GM19452 (cell line): ENCODE measurements at regions not wholly inside any gene's neighbourhood (a gene's known extent, or its start where the extent isn't known, plus 50 kb on each side); places are given as distances from the start of the nearest gene placed in this dataset.
A peak's percentile ranks its signal among the peaks of the same experiment; 100 is the strongest.
"Not testable (repeated sequence)": the region's sequence is repeated elsewhere in the genome, so short reads cannot be mapped to it uniquely, and the experiment has no call there.

Source experiments
- ATAC-seq: cut with Tn5 transposase; IDR thresholded peaks from one replicate; pipeline ENCODE4 v1.9.1; 2021; ENCODE audit not compliant: unreplicated experiment

DNA sequence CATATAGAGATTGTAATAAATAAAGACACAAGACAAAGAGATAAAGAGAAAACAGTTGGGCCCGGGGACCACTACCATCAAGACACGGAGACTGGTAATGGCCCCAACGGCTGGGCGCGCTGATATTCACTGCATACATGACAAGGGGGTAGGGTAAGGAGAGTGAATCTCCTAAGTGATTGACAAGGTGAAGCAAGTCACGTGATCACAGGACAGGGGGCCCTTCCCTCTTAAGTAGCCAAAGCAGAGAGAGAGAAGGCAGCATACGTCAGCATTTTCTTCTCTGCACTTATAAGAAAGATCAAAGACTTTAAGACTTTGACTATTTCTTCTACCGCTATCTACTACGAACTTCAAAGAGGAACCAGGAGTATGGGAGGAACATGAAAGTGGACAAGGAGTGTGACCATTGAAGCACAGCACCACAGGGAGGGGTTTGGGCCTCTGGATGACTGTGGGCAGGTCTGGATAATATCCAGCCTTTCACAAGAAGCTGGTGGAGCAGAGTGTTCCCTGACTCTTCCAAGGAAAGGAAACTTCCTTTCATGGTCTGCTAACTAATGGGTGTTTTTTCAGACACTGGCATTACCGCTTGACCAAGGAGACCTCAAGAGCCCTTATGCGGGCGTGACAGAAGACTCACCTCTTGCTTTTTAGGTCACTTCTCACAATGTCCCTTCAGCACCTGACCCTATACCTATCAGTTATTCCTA is 75.6 kb downstream of the MRPL39 start:
- not testable (repeated sequence) for ATAC-seq

DNA sequence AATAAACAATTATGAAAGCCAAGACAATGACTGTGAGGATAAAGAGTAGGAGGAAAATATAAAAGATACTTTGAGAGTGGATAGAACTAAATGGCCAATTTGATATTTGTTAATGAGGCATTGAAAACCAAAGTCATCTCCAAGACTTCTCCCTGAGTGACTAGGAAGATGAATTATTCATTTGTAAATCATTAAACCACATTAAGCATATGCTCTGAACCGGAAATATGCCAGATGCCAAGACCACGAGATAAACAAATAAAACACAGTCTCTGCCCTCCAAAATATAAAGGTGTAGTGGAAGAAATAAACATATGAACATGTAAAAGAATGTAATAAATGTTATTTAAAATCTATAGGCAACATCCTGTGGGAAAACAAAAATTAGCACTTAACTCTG is 78.8 kb downstream of the MRPL39 start:
- ATAC-seq, result no peak

DNA sequence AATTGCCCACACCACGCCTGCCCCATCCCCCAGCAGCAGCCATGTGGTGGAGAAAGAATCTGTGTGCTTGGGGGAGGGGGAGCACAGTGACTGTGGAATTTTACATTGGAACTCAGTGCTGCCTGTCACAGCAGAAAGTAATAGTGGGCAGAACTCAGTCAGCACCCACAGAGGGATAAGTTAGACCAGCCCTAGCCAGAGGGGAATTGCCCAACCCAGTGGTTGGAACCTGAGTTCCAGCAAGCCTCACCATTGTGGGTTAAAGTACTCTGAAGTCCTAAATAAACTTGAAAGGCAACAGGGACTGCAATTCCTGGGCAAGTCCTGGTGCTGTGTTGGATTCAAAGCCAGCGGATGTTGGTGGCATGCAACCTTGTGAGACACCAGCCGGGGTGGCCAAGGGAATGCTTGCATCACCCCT is 88.8 kb downstream of the MRPL39 start:
- ATAC-seq, result no peak

DNA sequence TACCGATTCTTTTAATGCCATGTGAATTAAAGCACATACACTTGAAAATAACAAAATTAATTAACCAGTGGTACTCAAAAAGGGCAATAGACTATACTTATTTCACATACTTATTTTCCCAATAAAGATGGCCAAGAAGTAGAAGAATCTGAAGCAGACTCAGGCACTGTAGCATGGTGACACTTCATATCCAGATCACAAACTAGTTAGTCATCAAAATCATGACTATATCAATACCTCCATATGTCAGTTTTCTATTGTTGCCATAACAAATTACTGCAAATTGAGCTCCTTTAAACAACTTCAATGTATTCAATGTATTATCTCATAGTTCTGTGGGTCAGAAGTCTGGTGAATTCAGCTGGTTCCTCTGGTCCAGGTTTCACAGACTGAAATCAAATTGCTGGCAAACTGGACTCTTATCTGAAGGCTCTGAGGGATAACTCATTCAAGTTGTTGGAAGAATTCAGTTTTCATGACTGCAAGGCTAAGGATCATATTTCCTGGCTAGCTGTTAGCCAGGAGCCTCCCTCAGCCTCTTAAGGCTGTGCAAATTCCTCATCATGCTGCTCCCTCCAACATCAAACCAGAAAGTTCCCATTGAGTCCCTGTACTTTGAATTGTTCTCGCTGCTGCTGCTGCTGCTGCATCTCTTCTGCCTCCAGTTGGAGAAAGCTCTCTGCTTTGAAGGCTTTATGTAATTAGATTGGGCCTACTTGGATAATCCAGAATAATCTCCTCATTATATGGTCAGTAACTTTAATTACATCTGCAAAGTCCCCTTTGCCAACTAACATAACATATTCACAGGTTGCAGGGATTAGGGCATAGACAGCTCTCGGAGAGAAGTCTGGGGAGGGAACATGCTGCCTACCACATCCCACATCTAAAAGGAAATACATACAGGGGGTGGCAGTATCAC is 91.5 kb downstream of the MRPL39 start:
- no peak for ATAC-seq

DNA sequence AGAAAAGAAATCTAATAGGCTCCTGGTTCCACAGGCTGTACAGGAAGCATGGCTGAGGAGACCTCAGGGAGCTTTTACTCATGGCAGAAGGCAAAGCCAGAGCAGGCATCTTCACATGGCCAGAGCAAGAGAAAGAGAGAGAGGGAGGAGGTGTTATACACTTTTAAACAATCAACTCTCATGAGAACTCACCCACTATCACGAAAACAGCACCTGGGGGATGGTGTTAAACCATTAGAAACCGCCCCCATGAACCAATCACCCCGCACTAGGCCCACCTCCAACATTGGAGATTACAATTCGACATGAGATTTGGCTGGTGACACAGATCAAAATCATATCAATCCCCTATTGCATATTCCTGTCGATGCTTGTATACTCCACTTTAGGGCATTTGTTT is 93.5 kb downstream of the MRPL39 start:
- ATAC-seq, result no peak

DNA sequence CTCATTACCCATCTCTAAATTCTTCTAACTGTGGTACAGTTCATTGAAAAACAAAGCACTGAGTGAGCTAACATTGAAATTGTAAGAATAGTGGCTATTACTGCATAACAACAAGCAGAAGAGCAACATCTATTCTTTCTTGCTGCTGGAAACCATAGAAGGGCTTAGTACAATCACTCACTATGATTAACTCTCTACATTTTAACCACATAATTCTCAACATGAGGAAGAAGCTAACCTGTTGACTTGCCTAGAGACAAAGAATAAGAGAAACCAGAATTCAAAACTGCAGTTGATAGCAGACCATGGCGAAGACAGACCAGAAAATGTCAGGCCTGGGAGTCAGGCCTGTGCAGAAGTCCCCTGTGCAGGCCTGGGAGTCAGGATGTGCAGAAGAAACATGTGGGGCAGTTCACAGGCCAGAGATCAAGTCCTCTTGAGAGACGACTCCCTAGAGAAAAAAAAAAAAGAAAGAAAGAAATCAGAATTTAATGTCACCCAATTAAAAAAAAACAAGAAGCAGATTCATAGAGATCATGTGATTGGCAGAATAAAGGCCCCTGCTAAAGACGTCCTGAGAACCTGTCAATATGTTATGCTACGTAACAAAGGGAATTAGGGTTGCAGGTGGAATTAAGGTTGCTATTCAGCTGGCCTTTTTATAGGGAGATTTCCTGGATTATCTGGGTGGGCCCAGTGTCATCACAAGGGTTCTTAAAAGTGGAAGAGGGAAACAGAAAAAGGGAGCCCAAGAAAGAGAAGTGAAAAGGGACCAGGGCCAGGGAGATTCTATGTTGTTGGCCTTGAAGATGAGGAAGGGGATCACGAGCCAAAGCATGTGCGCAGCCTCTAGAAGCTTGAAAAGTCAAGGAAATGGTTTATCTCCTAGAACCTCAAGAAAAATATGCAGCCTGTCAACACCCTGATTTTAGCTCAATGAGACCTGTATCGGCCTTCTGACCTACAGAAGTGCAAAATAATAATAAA is 94.9 kb downstream of the MRPL39 start:
- ATAC-seq, result no peak

DNA sequence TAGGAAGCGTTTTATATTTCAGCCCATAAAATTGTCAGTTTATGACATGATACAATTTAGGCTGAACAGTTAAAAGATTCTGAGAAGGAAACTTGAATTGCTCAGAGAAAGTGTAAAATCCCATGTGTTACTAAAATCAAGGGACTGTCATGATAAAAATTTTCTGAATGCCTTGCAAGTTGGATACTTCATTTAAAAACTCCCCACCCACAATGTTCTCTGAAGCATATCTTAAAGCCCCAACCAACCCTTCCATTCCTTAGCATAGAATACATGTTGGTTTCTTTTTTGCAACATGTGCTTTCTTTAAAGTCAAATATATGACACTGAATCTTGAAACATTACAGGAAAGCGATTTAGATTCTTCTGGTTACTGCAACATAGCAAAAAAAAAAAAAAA is 97.4 kb downstream of the MRPL39 start:
- no peak for ATAC-seq

DNA sequence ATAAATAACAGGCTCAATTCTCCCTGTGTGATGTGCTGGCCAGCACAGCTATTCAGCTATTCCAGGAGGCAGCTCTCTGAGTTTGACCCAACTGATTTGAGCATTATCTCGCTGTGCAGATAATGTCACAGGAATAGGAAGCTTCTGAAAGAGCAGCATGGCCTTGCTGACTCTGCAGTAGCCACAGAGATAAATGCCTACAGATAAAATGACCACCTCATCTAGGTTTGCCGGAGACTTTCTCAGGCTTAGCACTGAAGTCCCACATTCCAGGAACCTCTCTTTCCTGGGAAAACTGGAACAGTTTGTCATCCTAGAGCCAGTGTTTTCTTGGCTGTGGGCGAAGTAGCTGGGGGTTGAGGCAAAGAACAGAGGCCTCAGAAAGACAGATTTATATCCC is 98.9 kb downstream of the MRPL39 start:
- ATAC-seq, result no peak

DNA sequence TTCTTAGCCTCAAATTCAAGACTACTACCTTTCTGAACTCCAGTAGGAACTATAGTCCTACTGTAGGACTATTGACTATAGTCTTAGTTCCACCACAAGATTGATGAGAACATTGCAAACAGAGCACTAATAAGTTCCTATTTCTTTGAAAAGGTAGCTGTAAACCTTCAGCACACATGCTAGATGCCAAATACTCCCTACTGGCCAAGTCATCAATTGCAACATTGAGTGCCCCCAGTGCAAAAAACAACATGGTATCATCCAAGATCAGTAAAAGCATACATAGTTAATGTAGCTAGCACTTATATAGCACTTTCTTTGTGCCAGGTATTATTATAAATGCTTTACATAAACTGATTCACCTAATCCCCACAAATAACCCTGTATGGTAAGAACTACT is 99.8 kb downstream of the MRPL39 start:
- no peak for ATAC-seq

DNA sequence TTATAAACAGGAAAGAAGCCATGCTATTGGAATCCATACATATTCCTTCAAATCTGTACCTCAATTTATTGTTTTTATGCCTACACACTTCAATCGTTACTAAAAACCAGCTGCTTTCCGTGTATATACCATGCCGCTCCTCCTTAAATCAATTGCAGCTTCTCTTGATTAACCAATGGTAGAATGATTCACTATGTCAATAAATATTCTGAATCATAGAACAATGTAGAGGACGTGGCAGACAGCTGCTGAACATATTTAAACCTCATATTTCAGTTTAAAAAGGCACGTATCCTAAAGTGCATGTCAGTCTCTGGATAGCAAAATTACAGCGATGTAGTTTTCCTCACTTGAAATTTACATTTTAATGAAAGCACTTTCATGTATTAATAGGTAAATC is 100.4 kb downstream of the MRPL39 start:
- ATAC-seq, result no peak

DNA sequence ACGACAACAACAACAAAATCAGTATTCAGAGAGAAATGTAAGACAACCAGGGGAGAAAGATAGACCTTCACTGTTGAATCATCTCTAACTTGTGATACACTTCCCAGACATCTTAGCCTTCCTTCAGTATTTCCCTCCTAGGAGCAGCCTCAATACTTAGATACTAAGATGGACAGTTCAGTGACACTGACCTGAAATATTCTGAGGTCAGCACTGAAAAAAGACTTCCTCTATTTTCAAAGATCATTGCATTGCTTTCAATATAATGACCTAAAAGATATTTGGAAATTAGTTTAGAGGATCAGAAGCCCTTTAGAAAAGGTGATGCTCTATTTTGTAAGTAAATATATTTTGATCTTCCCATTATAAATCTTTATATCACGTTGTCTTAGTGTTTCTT is 101.0 kb downstream of the MRPL39 start:
- ATAC-seq, result no peak

DNA sequence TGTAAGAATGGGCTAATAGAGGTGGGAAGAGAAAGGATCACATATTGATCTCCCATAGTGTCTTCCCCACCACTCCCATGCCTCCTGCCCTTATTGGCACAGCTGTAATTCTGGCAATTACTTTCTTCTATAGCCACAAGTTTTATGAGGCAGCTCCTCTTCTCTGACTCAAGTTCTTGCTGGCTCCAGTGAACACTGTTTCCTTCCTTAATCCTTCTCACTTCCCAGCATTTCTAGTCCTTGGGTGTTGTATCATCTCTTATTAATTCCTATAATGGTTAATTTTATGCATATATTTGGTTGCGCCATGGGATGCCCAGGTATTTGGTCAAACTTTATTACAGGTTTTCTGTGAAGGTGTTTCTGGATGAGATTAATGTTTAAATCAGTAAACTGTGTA is 103.3 kb downstream of the MRPL39 start:
- ATAC-seq, result no peak

DNA sequence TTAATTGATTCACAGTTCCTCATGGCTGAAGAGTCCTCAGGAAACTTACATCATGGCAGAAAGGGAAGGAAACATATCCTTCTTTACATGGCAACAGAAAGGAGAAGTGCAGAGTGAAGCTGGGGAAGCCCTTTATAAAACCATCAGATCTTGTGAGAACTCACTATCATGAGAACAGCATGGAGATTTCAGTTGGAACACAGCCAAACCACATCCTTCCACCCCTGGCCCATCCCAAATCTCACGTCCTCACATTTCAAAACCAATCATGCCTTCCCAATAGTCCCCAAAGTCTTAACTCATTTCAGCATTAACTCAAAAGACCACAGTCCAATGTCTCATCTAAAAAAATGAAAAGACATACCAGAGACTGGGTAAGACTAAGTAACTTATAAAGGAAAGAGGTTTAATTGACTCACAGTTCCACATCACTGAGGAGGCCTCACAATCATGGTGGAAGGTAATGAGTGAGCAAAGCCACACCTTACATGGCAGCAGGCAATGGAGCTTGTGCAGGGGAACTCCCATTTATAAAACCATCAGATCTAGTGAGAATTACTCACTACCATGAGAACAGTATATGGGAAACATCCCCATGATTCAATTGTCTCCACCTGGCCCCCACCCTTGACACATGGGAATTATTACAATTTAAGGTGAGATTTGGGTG is 105.2 kb downstream of the MRPL39 start:
- peak; percentile 75 for ATAC-seq

DNA sequence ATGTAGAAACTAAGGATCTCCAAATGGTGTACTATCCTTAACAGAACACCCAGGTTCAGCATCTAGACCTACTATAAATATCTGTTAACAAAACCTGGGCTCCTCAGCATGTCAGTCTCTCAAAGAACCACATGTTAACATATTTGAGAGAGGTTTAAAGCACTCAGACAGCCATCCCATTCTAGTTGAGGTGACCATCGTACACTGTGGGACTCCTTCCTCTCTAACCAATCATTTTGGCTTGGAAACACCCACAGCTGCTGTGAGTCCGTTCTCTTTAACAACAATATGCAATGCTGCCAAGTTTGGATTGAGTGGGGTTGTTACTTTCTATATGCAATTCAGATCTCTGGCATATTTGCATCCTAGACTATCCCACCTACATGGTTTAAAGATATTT is 105.8 kb downstream of the MRPL39 start:
- peak; percentile 13 for ATAC-seq

DNA sequence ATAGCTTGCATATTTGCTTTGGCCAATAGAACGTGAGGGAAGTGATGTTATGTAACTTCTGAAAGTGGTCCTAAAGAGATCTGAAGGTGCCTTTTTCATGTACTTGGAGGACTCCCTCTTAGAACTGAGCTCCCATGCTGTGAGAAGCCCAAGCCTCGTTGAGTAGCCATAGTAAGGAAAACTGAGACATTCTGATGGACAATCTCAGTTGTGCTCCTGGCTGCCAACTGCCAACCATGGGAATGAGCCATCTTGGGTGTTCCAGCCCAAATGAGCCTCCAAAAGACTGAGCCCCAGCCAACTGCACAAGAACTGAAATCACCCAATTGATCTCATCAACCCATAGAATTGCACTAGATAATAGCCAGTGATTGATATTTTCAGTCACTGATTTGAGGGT is 106.7 kb downstream of the MRPL39 start:
- ATAC-seq, result no peak

DNA sequence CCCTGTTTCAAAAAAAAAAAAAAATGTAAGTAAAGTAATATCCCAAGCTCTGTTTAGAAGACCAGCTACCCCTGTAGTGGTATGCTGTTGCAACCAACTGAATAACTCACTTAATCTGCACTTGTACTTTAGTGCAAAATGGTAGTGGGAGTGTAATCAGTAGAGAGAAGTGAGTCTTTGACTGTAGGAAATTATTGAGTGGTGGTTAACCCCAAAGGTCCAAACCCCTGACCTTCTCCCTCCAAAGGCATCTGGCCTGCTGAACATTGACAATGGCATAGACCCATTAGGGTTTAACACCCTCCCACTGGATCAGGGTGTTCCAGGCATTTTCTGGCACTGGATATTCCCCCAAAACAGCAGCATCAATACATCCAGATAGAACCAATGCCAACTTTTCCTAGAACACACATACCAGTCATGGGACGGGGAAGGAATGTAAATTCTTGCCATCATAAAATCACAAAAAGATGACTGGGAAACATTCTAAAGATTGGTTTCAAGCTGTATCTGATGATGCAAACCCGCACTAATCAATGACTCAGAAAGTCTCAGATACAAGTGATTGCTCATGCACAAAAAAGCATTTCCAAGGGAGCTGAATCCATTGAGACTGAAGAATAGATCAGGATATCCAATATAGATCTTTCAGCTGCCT is 110.3 kb downstream of the MRPL39 start:
- no peak for ATAC-seq

DNA sequence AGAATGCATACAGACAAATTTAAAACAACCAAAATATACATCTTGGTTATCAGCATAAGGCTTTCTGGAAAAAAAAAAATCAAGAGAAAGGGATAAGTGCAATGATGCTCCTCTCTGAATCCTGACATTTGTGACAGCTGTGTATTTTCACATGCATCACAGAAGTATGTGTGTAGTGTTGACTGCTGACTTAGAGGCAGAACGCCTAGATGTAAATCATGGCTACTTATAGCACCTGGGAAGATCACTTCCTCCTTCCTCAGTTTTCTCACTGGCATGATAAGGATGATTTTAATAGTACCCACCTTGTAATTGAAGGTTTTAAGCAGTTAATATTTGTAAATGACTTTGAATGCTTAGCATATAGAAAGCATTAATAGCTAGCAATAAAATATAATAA is 112.5 kb downstream of the MRPL39 start:
- no peak for ATAC-seq

DNA sequence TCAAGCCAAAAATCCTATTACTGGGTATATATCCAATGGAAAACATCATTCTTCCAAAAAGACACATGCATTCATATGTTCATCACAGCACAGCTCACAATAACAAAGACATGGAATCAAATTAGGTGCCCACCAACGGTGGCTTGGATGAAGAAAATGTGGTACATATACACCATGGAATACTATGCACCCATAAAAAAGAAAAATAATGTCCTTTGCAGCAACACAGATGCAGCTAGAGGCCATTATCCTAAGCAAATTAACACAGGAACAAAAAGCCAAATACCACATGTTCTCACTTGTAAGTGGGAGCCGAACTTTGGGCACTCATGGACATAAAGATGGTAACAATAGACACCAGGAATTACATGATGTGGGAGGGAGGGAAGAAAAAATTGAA is 113.6 kb downstream of the MRPL39 start:
- no peak for ATAC-seq

DNA sequence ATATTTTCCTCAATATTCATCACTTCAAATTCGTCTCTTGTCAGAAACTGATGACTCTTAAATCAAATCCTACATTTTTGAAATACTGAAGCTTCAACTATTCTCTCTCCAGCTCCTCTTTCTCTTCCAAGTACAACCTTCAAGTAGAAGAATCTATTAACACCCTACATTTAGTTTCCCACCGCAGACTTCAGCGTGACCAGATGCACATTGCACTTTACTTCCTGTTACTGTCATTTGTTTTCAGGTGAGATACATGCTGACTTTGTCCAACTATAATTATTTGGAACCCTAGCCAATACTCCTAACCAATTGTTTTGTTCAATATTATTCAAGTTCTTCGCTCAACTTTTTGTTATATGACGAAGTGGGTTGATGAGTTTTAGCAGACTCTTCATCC is 116.0 kb downstream of the MRPL39 start:
- ATAC-seq, result no peak

DNA sequence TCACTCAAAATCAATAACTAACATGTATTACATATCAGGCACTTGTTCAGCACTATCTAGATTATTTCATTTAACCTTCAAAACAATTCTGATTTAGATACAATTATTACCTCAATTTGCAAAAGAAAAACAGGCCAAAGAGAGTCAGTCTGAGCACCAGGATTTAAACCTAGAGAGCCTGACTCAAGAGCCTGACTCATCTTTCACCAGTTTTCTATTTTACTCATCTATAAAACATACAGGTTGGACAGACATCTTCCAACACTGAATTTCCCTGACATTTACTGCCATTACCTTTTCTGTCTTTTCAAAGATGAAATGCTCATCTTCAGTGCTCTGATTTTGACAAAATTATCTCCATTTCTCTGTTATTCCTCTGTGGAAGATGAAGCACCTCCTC is 116.5 kb downstream of the MRPL39 start:
- ATAC-seq, result no peak
